ENCODE measurements at regions not wholly inside any gene's neighbourhood (a gene's known extent, or its start where the extent isn't known, plus 50 kb on each side); places are given as distances from the start of the nearest gene placed in this dataset.
A peak's percentile ranks its signal among the peaks of the same experiment; 100 is the strongest.

DNA sequence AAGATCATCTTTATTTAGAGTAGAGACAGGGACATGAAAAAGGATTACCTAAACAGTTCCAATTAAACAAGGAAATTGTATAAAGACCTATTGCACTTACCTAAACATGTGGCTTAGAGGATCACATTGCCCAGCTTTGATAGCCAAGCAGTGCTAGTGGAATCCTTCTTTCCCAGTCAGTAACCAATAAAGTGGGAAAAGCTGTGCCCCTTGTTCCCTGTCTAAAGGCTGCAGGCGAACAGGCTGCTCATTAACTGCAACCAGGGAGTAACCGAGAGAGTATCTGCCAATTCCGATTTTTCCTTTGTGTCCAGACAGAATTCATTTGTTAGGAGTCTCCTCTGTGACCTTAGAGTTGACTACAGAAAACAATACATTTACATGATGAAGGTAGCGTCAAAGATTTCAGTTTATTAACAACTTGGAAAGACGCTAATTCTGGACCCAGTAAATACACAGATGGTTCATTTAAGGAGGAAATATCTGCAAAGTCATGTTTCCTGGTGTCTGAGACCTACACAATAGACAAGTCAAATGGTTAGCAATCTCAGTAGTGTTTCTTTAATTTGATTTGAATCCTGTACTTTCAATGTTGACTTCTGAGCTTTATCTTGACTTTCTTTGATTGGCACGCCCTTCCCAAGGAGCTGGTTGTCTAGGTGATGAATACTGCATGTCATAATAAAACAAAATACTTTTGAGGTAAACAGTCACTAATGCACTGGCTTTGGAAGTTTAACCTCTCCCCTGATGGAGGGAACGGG, 57.3 kb upstream of the MET start:
- ATAC-seq (peak in 1 of 2 donors; percentile 69), DNase-seq (no peak)
- intact Hi-C loops (cut with DNase I): no loop called here

DNA sequence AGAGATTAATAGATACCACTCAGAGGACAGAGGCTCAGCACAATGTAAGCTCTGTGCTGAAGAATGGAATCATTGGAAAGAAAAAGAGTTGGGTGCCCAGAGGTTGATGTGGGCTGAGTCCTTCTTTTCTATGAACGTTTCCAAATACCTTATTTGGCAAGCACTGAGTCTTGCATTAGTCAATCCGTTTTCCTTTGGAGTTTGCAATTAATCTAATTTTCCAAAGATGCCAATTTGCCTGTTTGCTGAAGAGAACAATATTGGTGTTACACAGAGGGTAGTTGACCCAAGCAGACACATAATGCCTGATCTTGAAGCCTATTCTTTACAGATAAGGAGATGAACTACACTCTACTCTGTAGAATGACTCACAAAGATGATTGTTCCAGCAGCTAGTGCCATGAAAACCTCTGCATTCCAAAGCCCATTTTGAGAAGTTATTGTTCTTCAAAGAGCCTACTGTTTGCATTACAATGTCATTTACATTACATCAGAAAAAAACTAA, 55.4 kb upstream of the MET start:
- intact Hi-C loops (cut with DNase I): no loop called here
- ATAC-seq (peak in 1 of 2 donors; percentile 53), DNase-seq (no peak)

DNA sequence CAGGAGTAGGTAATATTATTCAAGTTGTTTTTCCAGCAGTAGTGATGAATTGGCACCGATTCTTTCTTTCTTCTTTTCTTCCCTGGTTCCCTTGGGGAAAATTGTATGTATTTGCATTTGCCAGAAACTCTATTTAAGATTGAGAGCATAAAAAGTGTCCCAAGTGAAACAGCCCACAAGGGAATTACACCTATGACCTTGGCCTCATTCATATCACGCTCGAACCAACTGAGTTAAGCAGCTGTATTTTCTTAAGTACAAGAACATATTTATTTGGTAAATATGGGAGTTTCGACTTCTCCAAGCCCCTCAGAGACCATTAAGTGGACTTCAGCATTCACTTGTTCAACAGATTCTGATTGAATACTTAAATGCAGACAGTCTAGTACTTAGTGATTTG, 54.1 kb upstream of the MET start:
- ATAC-seq: no peak
- no peak for DNase-seq
- intact Hi-C loops (cut with DNase I): no loop called here

DNA sequence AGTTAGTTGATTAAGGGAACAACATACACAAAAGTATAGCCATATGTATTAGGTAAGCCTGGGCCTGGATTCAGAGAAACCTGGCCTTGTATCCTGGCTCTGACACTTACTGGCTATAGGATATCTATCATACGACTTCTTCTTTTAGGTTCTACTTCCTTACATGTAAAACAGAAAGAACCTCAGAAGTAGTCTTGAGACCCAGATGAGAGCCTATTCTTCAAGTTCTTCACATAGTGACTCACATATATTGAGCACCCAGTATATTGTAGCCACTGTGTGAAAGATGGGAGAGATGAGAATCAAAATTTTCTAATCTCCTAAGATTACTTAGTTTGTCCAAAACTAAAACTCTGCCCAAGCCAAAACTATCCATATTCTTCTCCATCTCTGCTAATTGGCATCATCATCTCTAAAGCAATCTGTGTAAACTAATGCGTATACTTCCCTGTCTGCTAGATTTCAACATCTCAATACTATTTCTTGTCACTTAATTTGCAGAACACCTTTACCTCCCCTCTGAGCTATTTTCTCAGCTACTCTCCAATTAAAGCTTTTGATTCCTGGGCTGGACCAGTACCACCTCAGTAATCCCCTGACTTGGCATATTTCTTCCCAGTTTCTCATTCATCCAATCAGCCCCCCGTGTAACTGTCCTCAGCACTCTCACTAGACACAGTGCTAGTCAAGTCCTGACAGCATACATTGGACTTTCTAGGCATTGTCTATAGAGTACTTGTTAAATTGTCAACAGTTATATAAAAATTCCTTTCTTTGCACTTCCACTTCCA, 53.5 kb upstream of the MET start:
- DNase-seq (no peak), ATAC-seq (no peak)
- intact Hi-C loops (cut with DNase I): no loop called here

DNA sequence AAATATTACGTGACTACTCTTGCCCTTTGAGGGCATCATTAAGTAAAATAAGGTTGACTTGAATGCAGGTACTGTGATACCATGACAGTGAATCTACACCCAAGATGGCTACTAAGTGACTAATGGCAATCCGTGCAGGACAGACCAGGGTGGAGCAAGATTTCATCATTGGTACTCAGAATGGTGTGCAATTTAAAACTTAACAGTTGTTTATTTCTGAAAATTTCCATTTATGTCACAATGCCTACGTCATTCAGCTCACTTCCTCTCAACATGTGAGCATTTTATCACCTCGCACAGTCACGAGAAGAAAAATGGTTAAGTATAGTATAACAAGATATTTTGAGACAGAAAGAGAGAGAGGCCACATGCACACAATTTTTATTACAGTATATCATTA, 50.3 kb upstream of the MET start:
- ATAC-seq (no peak), DNase-seq (no peak)
- intact Hi-C loops (cut with DNase I): no loop called here

Measured in left cardiac atrium (tissue), 4 donors.